T-helper 22 cell (primary cell): ENCODE measurements at regions not wholly inside any gene's neighbourhood (a gene's known extent, or its start where the extent isn't known, plus 50 kb on each side); places are given as distances from the start of the nearest gene placed in this dataset.
"Not testable (repeated sequence)": the region's sequence is repeated elsewhere in the genome, so short reads cannot be mapped to it uniquely, and the experiment has no call there.

Source experiments
- DNase-seq: peaks from one replicate; pipeline ENCODE4 v3.0.0-alpha.2; 2020; ENCODE audit warnings: low read depth

DNA sequence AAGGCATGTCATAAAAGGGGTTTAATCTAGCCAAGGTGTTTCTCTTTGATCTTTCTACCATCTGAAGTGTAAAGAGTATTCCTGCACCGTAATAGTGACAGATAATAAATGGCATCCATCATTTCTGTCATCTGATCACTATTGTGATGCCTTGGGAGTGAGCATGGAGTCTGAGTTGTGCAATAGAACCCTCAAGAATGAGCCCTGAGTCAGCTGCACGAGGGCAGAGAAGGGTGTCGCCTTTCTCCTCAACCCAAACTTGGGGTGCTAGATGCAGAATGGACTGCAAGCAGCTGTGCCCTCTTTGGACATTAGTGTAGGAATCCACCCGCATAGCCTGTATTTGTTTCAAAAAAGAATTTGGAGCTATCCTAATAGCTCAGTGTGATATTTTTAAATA is 115.2 kb downstream of the ZNF37A start:
- DNase-seq = no peak

DNA sequence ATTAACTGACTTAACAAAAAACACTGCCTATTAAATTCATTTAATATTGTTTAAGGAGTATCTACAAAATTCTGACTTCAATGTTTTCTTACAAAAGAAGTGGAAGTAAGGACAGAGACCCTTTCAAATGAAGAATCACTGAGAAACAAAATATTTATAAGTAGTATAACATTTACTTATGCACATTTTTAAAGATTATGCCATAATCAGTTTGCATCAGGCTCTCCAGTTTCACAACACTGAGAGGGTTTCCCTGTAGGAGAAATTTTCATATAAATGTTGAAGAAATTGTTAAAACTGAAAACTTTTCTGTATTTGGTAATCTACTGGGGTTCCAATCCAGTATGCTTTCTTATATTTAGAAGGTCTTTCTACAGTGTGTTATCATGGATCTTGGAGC is 115.6 kb downstream of the ZNF37A start:
- DNase-seq = not testable (repeated sequence)

DNA sequence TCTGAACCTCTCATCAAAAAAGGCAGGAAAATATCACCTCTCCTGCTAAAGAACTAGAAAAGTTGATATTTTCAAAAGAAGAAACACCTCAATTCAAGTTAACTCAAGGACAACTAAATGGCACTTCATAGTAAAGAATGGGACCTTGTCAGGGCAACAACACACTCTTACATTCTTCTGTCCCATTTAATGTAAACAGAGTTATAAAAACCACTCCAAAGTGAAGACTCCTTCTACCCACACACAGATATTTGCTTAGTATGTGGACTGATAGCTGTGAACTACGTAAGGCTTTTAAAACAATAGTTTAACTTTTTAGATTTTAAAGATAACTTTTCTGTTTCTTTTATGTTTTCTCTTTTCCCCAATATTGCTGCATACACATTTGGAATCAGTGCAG is 118.3 kb downstream of the ZNF37A start:
- DNase-seq = no peak

DNA sequence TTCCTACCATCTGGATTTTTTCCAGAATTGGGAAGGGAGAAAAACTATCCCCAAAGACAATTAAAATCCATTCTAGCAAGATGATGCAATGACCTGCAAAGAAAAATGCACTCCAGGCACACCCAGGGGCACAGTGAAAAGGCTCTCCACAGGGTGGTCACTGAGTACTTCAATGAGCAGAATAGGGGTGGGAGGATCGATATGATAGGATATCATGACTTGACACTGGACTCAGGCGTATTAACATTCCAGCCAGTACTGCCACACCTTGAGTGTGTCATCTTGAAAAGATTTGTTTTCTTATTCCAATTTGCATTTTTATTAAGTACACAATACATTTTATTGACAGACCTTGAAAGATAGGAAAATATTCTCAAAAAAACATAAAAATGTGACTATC is 132.2 kb downstream of the ZNF37A start:
- DNase-seq = no peak

DNA sequence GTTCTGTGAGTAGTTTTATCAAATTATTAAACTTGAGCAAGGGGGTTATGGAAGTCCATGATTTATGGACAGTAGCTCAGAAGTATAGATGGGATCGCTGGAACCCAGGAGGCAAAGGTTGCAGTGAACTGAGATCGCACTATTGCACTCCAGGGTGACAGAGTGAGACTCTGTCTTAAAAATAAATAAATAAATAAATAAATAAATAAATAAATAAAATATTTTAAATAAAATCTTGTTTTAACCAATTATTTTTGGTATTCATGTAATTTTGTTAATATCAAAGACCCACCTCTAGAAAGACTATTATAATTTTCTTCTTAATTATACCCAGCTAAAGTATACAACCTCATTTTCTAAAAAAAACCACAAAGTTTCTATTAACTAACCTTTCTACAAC is 134.3 kb downstream of the ZNF37A start:
- DNase-seq = no peak

DNA sequence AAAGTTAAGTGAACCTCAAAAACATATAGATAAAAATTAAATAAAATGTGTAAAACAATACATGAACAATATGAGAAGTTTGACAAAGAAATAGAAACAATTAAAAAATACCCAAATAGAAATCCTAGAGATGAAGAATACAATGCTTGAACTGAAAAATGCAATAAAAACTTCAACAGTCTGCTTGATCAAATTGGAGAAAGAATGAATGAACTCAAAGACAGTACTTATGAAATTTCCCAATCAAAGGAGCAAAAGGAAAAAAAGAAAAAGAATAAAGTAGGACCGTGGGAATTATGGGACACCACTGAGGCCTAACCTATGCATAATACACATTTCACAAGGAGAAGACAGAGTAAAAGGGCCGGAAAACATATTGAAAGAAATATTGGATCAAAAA is 144.3 kb downstream of the ZNF37A start:
- DNase-seq = not testable (repeated sequence)

DNA sequence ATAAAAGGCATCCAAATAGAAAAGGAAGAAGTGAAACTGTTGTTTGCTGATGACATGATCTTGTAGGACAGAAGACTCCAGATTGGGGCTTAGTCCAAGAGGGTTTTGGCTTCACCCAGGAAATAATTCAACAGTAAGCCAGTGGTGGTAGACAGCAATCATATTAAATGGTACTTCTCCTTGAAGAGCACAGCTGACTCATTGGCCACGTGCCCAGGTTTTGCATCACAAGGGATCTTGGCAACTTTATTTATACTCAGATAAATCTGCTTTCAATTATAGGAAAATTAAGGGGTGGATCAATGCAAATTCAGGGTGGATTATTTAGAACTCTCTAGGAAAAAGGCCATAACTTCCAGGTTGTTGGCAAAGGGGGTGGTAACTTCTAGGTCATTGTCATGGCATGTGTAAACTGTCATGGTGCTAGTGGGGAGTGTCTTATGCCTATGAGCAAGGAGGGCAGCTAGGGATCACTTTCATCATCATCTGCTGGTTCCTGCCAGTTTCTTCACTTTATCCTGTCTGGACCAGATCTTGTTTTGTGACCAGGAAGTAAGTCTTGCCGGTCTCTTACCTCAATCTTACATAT is 148.0 kb downstream of the ZNF37A start:
- not testable (repeated sequence) for DNase-seq

DNA sequence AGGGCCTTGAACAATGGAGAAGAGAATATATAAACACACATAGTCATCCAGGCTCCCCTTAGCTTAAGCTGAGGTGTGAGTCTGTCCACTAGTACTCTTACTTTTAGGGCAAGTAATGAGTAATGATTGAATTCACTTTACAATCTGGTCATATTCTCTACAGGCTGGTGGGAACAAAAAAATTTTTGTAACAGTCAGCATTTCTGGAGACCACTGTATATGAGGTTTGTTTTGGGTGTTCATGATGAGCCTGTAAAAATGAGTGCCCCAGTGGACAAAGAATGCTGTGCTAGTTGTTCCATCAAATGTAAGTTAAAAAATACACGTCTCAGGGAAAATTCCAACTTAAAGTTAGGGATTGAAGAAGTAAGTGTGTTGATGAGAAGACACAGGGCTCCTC is 154.0 kb downstream of the ZNF37A start:
- not testable (repeated sequence) for DNase-seq

DNA sequence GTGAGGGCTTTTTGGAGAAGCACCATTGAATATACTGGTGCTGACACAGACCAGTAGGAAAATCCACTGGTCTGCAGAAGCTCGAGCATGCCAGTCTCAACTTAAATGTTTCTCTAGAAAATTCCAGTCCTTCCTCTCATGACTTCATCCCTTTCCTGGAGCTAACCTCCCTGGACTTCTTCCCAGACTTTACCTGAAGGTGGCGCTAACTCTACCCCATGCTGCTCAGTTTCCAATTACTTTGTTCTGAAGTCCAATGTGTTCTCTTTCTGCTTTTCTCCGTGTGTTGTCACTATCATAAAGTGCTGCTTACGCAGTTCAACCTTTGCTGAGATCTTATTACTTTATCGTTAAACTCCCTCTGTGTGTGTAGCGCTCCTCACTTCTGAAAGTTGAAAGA is 158.4 kb downstream of the ZNF37A start:
- not testable (repeated sequence) for DNase-seq

DNA sequence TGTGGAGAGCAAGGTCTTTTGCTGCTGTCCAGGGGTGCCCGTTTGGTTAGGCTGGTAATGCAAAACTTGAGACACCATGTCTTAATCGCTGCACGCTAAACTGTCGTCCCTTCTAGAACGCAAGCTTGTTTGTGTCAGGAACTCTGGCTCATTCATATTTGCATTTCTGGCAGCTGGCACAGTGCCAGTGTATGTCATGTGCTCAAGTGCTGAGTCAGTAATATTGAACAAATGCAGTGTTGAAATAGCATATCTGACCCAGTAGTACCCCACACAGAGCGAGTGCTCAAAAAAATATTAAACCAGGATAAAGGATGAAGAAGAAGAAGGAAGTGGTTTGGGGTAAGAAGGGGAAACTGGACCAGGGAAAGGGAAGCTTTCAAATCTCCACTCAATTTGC is 173.4 kb downstream of the ZNF37A start:
- DNase-seq = not testable (repeated sequence)

DNA sequence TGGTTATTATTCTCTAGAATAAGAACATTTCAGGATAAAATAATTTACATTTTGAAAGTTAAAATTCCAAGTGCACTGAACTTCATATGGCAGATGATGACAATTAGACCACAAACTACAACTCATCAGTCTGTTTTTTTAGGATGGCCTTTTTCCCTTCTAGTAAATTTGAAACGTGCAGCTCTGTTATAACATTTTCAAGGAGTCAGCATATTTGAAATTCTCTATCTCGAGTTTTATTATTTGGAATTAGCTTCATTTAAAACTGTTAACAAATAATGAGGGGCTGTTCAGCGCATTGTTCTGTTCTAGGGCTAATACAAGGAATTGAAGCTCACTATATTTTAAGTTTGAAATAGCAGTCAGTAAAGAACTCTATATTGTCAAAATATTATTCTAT is 176.9 kb downstream of the ZNF37A start:
- DNase-seq = not testable (repeated sequence)

DNA sequence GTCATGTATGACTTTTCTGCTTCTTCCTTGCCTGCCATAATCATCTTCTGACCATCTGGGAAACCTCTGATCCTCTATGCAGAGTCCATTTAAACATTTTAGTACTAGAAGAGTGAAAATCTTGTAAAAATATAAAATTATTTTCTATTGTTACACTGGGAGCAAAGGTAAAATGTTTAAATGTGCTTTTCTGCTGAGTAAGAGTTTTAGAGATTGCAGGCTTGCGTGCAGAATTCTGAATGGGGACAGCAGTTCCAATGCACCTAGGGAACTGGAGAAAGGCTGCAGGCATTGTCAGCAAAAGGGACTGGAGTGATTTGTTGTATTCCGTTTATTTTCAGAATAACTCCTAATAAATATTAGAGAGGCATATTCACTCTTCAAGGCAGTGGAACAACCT is 180.7 kb downstream of the ZNF37A start:
- DNase-seq = not testable (repeated sequence)

DNA sequence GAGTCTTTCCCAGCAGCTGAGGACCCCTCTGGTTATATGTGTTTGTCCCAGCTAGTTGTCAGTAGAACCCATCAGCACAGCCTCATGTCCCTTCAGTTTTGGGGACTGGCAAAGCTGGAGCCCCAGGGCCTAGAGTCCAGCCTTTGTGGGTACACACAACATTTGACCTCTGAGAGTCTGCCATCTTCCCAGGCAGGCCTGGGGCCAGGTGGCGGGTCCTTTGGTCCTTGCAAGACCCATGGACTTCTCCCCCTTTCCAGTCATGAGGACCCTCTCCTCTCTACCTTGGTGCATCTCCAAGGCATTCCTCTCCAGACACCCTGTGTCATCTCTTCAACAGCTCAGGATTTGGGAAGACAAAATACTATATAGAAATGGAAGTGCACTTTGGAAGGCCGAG is 198.4 kb downstream of the ZNF37A start:
- DNase-seq = not testable (repeated sequence)

DNA sequence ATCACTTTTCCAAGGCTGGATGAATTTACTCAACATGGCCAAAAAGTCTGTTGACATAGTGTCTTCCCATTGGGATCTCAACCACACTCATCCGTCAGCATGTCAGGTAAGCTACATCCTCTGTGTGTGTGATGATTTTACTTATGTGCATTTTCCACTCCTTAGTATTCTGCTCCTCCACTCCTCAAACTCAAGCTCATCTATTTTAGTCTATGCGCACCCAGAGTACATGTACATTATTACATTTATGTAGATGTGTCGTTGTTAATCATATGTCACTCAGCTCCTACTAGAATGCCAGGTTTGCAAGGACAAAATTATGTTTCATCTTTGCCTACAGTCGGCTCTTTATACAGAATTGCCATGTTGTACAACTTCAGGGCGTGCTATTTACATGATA is 216.0 kb downstream of the ZNF37A start:
- not testable (repeated sequence) for DNase-seq

DNA sequence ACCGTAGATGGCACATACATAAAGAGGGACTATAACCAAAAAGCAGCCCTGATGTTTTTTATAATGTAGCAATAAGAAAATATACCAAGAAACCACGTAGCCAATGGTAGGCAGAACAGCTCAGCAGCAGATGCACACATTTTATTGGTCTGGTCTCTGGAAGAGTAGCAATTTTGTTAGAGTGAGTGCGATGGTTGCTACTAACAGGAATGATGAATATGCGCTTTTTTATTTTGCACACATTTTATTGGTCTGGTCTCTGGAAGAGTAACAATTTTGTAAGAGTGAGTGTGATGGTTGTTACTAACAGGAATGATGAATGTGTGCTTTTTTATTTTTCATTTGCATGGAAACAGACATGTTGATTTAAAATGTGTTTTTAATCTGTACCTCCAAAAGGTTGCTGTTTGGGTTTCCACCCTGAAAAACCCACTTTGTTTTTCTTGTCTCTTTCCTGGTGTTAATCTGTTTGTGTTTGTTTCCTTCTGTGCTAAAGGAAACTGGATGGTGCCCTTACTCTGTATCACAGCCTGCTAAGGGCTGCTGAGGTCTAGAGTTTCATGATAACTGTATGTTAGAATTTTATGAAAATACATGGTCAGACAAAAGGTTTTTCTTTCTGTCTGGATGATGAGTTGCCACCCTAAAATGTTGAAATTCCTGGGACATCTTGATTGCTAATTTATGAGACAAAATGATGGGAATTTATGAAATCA is 221.1 kb downstream of the ZNF37A start:
- DNase-seq = not testable (repeated sequence)

DNA sequence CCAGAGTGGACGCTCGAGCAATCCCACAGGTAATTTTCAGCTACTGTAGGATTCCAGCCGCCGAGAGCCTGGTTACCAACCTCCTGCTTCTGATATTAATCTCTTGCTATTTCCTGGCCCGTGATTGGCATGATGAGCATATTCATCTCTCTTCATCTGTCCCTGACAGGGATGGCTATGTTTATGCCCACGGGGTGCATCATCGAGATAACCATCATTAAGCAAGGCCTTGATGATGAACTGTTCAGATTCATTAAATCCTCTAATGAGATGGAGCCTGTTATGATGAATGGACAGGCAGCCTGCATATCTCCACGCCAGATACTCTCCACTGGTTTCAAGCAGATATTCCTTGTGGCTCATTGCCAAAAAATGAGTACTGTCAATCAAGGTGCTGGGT is 227.3 kb downstream of the ZNF37A start:
- not testable (repeated sequence) for DNase-seq

DNA sequence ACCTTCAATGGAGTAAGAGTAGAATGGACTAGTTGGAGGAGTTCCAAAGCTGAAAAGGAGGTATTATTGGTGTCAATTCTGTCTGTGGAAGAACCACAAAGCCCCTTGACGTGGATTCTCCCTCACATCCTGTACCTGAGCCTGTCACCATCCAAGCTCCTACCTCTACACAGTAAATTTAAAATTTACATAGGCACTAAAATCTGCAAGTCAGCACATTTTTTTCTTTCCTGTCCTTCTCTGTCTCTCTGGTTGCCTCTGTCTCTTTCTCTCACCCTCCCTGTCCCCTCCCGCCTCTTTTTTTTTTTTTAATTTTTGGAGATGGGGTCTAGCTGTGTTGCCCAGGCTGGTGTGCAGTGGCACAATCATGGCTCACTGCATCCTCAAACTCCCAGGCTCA is 236.2 kb downstream of the ZNF37A start:
- DNase-seq = not testable (repeated sequence)

DNA sequence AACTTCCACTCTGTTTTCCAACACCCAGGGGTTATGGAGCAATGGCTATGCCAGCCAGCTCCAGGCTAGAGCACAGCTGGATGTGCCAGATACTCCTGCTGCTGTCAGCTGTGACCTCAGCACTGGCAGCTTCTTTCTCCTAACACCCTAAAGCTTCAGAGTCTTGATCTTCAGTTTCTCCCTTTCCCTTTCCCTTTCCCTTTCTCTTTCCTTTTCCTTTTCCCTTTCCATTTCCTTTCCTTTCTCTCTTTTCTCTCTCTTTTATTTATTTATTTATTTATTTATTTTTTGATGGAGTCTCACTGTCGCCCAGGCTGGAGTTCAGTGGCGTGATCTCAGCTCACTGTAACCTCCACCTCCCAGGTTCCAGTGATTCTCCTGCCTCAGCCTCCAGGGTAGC is 237.0 kb downstream of the ZNF37A start:
- not testable (repeated sequence) for DNase-seq

DNA sequence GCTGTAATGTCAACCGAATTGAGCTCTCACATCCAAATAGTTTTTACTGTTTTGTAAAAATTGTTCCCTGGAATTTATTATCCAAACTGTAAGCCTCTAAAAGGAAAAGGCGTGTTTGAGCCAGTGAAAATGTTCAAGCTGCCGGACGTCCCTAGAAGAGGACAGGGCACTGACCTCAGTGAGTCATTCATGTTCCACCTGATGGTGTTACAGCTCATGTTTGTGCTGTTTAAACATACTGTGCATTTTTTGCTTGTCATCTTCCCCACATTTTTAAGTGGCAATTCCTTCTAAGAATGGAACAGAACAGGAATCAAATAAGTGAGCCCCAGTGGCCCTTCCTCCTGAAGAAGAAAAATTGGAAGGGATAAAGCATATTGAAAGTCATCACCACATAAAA is 239.6 kb downstream of the ZNF37A start:
- DNase-seq = not testable (repeated sequence)

DNA sequence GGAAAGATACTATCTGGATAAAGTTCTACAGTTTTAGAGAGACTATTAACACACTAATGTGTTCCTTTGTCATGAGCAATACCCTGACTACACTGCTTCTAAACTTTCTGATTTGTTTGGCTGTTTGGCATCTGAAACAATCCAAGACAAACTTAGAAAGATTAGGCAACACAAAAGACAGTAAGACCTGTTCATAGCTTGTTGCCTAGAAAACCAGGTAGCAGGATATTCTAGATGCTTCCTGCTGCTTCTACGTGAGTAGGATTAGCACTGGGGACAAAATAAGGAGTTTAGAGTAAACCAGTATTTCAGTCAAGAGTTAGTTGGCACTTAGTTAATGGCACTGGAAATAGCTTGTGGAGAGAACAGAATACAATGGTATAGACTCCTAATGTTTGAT is 256.5 kb downstream of the ZNF37A start:
- DNase-seq = not testable (repeated sequence)

DNA sequence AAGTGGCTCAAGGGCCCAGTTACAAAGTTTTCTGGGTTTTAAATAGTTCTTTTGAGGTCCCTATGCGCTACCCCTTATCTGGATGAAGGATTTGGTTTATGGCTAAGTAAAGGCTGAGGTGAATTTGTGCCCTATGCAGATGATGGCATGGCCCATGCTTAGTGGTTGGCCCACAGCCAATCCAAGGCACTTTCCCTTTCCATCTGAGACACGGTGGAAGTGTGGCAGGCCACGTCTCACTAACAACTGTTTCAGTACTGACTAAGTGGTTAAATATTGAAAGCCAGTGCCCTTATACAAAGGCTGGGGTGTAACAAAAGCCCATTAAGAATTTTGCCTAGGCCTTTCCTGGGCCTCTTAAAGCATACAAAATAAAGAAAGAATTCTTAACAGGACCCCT is 260.3 kb downstream of the ZNF37A start:
- DNase-seq = not testable (repeated sequence)

DNA sequence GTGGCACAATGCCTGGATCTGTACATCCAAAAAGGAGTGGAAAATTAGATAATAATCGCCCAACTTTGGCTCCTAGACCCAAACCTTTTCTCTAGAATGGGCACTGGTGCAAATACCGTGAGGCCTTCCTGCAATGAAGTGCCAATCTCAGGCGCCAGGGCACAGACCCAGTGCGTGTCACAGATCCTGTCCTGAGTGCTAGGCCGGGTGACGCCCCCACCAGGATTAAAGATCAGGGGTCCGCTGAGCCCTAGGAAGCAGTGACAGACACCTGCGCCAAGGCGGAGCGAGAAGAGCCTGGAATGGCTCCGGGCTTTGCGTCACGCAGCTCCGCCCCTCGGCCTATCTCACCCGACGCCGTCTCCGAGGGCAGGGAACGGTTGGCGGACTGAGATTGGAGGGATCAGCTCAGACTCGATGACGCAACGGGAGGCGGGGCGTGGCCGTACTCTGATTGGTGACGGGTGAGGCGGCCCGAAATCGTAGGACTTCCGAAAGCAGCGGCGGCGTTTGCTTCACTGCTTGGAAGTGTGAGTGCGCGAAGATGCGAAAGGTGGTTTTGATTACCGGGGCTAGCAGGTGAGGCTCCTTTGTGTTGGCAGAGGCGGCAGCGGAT is 261.9 kb downstream of the ZNF37A start:
- peak; percentile 69 for DNase-seq

DNA sequence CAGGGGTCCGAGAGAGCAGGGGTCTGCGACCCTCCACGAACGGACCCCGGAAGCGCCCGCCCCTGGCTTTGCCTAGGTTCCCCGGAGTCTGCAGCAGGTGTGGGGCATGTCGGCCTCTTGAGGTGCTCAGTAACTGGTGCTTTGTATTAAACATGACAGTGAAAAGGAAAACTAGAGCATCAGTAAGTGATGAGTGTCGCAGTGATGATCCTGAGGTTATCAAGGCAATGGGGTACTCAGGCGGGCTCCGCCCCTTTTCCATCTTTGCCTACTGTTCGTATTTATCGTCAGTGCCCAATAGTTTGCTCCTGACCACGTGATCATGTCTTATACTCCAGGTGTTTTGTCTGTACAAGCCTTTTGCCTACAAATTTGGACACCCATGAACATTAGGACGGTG is 262.4 kb downstream of the ZNF37A start:
- not testable (repeated sequence) for DNase-seq
